HFFc6 (cell line): ENCODE measurements at regions not wholly inside any gene's neighbourhood (a gene's known extent, or its start where the extent isn't known, plus 50 kb on each side); places are given as distances from the start of the nearest gene placed in this dataset.
"Not testable (repeated sequence)": the region's sequence is repeated elsewhere in the genome, so short reads cannot be mapped to it uniquely, and the experiment has no call there.

Experiments used
- DNase-seq: peaks from one replicate; pipeline ENCODE4 v3.0.0-alpha.2; 2018
- H3K27ac Mint-ChIP-seq: 2 replicates; pipeline ENCODE4 v1.8.0; 2020; ENCODE audit warnings: mild to moderate bottlenecking, mixed read lengths
- H3K27me3 Mint-ChIP-seq: 2 replicates; pipeline ENCODE4 v1.8.0; 2021; ENCODE audit warnings: mild to moderate bottlenecking, moderate library complexity, mixed read lengths; ENCODE audit not compliant: insufficient read depth
- H3K36me3 Mint-ChIP-seq: 2 replicates; pipeline ENCODE4 v1.8.0; 2021; ENCODE audit warnings: low read depth, mixed read lengths
- H3K4me1 Mint-ChIP-seq: 2 replicates; pipeline ENCODE4 v1.8.0; 2020; ENCODE audit warnings: low read depth, mixed read lengths
- H3K4me3 Mint-ChIP-seq: 2 replicates; pipeline ENCODE4 v1.8.0; 2020; ENCODE audit warnings: mild to moderate bottlenecking, moderate library complexity, mixed read lengths
- H3K9me3 Mint-ChIP-seq: 2 replicates; pipeline ENCODE4 v1.8.0; 2020; ENCODE audit warnings: mild to moderate bottlenecking, mixed read lengths
- TF ChIP-seq, protein P1 (sequence below): fragments of 200-600 bp; sonication (generic); IDR thresholded peaks from 2 replicates; pipeline ENCODE4 v1.5.0; 2021; ENCODE audit warnings: antibody characterized with exemption, mild to moderate bottlenecking

GRCh38 chr7:63856466-63856865 is 142.2 kb upstream of the ZNF722 start:
- H3K4me1 Mint-ChIP-seq, DNase-seq, H3K27ac Mint-ChIP-seq, H3K27me3 Mint-ChIP-seq, H3K4me3 Mint-ChIP-seq: not testable (repeated sequence)
- Mint-ChIP-seq H3K36me3 (peaks cover 16% of the 10 kb centered on the region), H3K9me3 (peaks cover 72% of the 10 kb centered on the region)

DNA sequence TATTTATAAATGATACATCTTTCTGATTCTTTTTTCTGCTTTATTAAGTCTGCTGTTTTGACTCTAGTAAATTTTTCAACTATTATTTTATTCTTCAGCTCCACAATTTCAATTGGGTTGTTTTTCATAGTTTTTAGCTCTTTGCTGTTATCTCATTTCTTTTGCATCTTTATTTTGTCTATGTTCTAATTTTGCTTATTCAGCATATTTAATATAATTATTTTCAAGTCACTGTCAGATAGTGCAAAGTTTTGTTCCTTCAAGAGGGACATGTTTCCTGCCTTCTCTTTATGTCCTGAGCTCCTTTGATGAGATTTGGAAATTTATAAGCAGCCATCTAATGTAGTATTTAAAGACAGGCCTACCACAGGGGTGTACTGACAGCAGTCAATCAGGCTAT is 131.5 kb upstream of the ZNF722 start:
- Mint-ChIP-seq H3K27ac (no peak overlapping the region), H3K36me3 (peaks cover under 1% of the 10 kb centered on the region; the same call in 1 of the 2 replicates), H3K9me3 (peaks cover 64% of the 10 kb centered on the region), H3K27me3 (peaks cover 1% of the 10 kb centered on the region; the same call in 1 of the 2 replicates), H3K4me1 (no peaks in the 10 kb centered on the region), H3K4me3 (no peak overlapping the region)
- DNase-seq: no peak
- TF ChIP-seq, protein P1, sequence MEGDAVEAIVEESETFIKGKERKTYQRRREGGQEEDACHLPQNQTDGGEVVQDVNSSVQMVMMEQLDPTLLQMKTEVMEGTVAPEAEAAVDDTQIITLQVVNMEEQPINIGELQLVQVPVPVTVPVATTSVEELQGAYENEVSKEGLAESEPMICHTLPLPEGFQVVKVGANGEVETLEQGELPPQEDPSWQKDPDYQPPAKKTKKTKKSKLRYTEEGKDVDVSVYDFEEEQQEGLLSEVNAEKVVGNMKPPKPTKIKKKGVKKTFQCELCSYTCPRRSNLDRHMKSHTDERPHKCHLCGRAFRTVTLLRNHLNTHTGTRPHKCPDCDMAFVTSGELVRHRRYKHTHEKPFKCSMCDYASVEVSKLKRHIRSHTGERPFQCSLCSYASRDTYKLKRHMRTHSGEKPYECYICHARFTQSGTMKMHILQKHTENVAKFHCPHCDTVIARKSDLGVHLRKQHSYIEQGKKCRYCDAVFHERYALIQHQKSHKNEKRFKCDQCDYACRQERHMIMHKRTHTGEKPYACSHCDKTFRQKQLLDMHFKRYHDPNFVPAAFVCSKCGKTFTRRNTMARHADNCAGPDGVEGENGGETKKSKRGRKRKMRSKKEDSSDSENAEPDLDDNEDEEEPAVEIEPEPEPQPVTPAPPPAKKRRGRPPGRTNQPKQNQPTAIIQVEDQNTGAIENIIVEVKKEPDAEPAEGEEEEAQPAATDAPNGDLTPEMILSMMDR: no peak

DNA sequence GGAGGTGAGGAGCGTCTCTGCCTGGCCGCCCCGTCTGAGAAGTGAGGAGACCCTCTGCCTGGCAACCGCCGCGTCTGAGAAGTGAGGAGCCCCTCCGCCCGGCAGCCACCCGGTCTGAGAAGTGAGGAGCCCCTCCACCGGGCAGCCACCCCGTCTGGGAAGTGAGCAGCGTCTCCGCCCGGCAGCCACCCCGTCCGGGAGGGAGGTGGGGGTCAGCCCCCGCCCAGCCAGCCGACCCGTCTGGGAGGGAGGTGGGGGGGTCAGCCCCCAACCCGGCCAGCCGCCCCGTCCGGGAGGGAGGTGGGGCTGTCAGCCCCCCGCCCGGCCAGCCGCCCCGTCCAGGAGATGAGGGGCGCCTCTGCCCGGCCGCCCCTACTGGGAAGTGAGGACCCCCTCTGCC is 124.4 kb upstream of the ZNF722 start:
- H3K4me3 Mint-ChIP-seq, H3K27me3 Mint-ChIP-seq, H3K4me1 Mint-ChIP-seq, DNase-seq, H3K27ac Mint-ChIP-seq: not testable (repeated sequence)
- Mint-ChIP-seq H3K36me3 (peaks cover 18% of the 10 kb centered on the region), H3K9me3 (peaks cover 70% of the 10 kb centered on the region)

GRCh38 chr7:63876707-63877322 is 121.8 kb upstream of the ZNF722 start:
- TF ChIP-seq, protein P1: no peak
- Mint-ChIP-seq H3K4me1 (no peaks in the 10 kb centered on the region), H3K9me3 (peaks cover 79% of the 10 kb centered on the region), H3K27me3 (no peaks in the 10 kb centered on the region), H3K27ac (no peak overlapping the region), H3K36me3 (peaks cover 23% of the 10 kb centered on the region), H3K4me3 (no peak overlapping the region)
- DNase-seq: no peak

GRCh38 chr7:63887031-63887430 is 111.6 kb upstream of the ZNF722 start:
- H3K4me1 Mint-ChIP-seq: no peaks in the 10 kb centered on the region
- TF ChIP-seq, protein P1: no peak
- peaks cover 78% of the 10 kb centered on the region for H3K9me3 Mint-ChIP-seq
- peaks cover 10% of the 10 kb centered on the region; the same call in 1 of the 2 replicates for H3K36me3 Mint-ChIP-seq
- no peak overlapping the region for H3K4me3 Mint-ChIP-seq
- no peaks in the 10 kb centered on the region; the same call in 1 of the 2 replicates for H3K27me3 Mint-ChIP-seq
- H3K27ac Mint-ChIP-seq: no peak overlapping the region
- no peak for DNase-seq

DNA sequence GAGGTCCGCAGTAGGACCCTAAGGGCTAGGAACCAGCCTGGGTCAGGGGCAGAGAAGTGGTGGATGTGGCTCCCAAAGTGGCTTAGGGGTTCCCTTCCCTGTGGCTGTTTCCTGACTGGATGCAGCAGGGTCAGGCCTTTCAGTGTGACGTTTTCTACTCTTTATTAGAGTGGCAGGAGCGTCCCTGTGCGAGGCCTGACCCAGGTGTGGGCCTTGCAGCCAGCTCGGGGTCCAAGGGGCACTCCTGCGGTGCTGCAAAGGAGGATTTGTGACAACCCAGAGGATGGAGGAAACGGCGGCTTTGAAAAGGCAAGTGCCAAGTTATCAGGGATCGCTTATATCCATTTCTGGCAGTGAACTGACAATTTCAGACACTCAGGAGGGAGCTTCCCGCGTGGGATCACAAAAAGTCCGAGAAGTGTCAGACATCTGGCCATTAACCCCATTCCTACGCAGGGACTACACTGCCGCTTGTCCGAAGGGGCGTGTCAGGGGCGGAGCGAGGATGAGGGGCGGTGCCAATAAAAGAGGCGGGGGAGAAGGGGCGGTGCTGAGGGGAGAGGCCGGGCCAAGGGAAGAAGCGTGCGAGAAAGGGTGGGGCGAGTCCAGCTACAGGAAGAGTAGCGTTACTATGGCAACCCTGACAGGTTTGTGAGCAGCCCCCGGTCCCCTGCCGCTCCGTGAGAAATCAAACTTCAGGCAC is 98.8 kb upstream of the ZNF722 start:
- no peak overlapping the region for H3K4me3 Mint-ChIP-seq
- H3K27me3 Mint-ChIP-seq: no peaks in the 10 kb centered on the region
- no peaks in the 10 kb centered on the region for H3K36me3 Mint-ChIP-seq
- peaks cover 47% of the 10 kb centered on the region for H3K9me3 Mint-ChIP-seq
- no peak overlapping the region for H3K27ac Mint-ChIP-seq
- H3K4me1 Mint-ChIP-seq: no peaks in the 10 kb centered on the region
- no peak for DNase-seq
- TF ChIP-seq, protein P1: no peak
